RWPE1 (cell line): ENCODE measurements at regions not wholly inside any gene's neighbourhood (a gene's known extent, or its start where the extent isn't known, plus 50 kb on each side); places are given as distances from the start of the nearest gene placed in this dataset.

Experiments
- CTCF ChIA-PET: fragments of 350-600 bp; sonication (Branson Sonifier 250); formaldehyde crosslinking; extraction: SDS; loops from one replicate; lab custom pipeline; 2021; lab: Yijun Ruan, JAX
- POLR2A ChIA-PET: fragments of 400-600 bp; formaldehyde crosslinking; extraction: SDS; loops from one replicate; lab custom pipeline; 2020; ENCODE audit warnings: antibody characterized with exemption; ENCODE audit not compliant: low non-redundant PET; lab: Yijun Ruan, JAX
- DNase-seq: peaks from one replicate; pipeline ENCODE4 v3.0.0; 2012; ENCODE audit warnings: low spot score
- H3K27ac ChIP-seq: fragments of 450-650 bp; 2 replicates; pipeline ENCODE4 v1.5.1; 2017
- TF ChIP-seq, protein P1 (sequence below): fragments of 450-650 bp; conservative IDR thresholded peaks from 2 replicates; pipeline ENCODE4 v1.5.1; 2017; ENCODE audit warnings: low read depth, mild to moderate bottlenecking

DNA sequence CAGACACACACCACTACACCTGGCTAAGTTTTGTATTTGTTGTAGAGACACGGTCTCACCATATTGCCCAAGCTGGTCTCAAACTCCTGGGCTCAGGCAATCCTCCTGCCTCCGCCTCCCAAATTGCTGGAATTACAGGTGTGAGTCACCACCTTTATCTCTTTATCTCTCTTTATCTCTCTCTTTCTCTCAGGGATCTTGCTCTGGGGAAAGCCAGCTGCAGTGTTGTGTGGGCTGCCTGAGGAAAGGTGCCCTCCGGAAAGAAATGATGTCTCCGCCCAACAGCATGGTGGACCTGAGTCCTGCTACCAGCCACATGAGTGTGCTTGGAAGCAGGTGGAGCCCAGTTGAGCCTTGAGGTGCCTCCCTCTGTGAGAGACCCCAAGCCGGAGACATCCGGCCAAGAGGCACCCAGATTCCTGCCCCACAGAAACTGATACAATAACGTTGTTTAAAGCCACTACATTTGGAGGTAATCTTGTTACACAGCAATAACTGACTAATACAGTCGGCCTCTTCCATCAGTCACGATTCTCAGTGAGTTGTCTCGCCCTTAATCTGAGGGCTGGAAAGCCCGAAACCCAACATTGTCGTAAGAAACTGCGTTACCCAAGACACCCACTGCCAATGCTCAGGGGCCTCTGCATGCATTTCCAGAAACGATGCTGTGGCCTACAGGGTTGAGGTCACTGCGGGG is 68.0 kb upstream of the RPH3AL start:
- CTCF ChIA-PET = interaction anchor here (1.8 kb wide), 1 partner anchor 9 kb away, joined by 20 read pairs; no protein-coding TSS in a partner anchor
- POLR2A ChIA-PET = no interaction called here
- no peak overlapping the region for H3K27ac ChIP-seq
- DNase-seq = no peak
- TF ChIP-seq, protein P1, sequence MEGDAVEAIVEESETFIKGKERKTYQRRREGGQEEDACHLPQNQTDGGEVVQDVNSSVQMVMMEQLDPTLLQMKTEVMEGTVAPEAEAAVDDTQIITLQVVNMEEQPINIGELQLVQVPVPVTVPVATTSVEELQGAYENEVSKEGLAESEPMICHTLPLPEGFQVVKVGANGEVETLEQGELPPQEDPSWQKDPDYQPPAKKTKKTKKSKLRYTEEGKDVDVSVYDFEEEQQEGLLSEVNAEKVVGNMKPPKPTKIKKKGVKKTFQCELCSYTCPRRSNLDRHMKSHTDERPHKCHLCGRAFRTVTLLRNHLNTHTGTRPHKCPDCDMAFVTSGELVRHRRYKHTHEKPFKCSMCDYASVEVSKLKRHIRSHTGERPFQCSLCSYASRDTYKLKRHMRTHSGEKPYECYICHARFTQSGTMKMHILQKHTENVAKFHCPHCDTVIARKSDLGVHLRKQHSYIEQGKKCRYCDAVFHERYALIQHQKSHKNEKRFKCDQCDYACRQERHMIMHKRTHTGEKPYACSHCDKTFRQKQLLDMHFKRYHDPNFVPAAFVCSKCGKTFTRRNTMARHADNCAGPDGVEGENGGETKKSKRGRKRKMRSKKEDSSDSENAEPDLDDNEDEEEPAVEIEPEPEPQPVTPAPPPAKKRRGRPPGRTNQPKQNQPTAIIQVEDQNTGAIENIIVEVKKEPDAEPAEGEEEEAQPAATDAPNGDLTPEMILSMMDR = no peak

DNA sequence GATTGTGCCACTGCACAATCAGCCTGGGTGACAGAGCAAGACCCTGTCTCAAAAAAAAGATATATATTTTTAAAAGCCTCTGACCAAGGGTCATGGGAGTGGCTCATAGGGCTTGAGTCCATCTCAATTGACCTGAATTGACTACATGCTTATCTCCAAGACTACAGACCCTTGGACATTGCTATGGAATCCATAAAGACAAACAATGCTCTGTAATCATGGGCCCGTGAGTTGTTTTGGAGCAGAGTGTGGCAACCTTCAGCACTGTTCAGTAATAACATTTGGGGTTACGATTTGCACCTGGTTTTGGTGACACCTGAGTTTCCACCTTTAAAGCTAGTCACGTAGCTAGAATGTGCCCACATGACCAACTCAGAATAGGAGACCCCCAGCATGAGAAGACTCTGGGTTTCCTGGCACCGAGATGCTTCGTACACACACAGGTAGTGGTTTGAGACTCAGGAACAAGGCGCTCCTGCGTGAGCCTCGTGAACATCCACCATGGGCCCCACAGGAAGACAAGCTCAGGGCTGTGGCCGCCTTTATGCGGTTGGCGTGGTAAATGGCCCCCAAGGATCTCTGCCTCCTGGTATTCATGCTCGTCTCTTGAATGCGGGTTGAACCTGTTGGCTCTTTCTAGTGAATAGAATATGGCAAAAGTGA is 66.6 kb upstream of the RPH3AL start:
- TF ChIP-seq, protein P1 = no peak
- POLR2A ChIA-PET = no interaction called here
- no peak overlapping the region for H3K27ac ChIP-seq
- CTCF ChIA-PET = no interaction called here
- DNase-seq = no peak

DNA sequence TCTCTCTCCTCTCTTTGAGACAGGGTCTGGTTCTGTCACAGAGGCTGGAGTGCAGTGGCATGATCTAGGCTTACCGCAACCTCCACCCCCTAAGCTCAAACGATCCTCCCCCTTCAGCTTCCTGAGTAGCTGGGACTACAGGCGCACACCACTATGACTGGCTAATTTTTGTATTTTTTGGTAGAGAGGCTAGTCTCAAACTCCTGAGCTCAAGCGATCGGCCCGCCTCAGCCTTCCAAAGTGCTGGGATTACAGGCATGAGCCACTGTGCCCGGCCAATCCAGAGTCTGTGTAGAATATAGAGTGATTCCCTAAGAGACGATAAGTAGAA is 65.8 kb upstream of the RPH3AL start:
- no peak for DNase-seq
- ChIA-PET POLR2A (no interaction called here), CTCF (no interaction called here)
- no peak overlapping the region for H3K27ac ChIP-seq
- TF ChIP-seq, protein P1 = no peak

DNA sequence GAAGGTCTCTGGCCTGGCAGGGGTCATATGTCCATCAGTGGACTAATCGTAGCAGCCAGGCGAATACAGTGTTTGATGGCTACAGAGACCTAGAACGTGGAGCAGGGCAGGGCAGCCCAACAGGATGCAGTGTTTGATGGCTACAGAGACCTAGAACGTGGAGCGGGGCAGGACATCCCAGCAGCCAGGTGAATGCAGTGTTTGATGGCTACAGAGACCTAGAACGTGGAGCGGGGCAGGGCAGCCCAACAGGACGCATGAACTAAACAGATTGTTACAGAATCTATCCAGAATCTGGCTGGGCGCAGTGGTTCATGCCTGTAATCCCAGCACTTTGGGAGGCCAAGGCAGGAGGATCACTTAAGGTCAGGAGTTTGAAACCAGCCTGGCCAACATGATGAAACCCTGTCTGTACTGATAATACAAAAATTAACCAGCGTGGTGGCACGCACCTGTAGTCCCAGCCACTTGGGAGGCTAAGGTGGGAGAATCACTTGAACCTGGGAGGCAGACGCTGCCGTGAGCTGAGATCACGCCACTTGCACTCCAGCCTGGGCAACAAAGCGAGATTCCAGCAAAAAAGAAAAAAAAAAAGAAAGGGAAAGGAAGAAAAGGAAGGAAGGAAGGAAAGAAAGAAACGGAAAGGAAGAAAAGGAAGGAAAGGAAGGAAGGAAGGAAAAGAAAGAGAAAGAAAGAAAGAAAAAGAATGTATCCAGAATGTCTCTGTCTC is 65.2 kb upstream of the RPH3AL start:
- no peak overlapping the region for H3K27ac ChIP-seq
- ChIA-PET POLR2A (no interaction called here), CTCF (no interaction called here)
- TF ChIP-seq, protein P1 = no peak
- DNase-seq = no peak

DNA sequence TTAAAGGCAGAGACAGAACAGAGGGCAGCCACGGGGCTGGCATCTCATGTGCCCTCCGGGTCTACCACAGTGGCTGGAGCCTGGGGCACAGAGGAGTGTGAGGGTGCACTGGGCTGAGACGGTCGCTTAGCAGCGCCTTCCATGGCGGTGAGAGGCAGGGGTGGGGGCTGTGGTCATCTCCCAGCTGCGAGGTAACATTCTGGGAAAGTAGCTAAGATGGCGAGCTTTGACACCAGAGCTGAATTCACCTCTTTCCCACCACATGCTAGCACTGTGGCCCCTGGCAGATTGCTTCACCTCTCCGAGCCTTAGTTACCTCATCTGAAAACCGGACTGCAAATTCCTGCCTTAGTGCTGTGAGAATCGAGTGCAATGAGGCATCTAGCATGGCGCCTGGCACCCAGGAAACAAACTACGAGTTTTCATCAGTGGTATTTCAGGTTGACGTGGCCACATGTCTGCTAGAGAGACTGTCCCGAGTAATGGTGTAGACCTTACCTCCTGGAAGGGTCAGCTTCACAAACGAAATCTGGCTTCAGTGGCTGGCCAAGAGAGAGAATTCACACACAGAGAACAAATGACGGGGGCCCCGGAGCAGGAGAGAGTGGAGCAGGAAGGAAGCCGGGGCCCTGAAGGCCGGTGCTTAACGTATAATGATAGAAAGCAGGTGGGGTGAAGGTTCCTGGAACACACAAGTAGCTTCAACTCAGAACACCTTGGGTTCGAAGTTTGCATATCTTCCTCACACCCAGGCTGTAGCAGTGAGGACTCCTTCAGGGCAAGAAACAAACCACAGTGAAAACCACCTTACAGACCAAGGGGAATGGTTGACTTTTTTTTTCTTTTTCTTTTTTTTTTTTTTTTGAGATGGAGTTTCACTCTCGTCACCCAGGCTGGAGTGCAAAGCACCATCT is 63.9 kb upstream of the RPH3AL start:
- ChIA-PET POLR2A (no interaction called here), CTCF (no interaction called here)
- TF ChIP-seq, protein P1 = no peak
- H3K27ac ChIP-seq = no peak overlapping the region
- DNase-seq = no peak
